ENCODE measurements at regions not wholly inside any gene's neighbourhood (a gene's known extent, or its start where the extent isn't known, plus 50 kb on each side); places are given as distances from the start of the nearest gene placed in this dataset.
"Not testable (repeated sequence)": the region's sequence is repeated elsewhere in the genome, so short reads cannot be mapped to it uniquely, and the experiment has no call there.

DNA sequence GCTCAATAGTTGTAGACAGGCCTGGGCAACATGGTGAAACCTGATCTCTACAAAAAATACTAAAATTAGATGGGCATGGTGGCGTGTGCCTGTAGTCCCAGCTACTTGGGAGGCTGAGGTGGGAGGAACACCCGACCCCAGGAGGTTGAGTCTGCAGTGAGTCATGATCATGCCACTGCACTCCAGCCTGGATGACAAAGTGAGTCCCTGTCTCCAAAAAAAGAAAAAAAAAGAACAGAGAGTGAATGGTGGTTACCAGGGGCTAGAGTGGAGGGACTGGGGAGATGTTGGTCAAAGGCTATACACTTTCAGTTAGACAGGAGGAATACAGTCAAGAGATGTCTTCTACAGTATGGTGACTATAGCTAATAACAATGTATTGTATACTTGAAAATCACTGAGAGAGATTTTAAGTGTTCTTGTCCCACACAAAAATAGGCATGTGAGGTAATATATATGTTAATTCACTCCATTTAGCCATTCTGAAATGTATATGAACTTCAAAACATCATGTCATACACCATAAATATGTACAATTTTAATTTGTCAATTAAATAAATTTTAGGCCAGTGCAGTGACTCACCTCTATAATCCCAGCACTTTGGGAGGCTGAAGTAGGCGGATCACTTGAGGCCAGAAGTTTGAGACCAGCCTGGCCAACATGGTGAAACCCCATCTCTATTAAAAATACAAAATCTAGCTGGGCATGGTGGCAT, 148.6 kb downstream of the CRLF3 start:
- TF ChIP-seq, protein P1, sequence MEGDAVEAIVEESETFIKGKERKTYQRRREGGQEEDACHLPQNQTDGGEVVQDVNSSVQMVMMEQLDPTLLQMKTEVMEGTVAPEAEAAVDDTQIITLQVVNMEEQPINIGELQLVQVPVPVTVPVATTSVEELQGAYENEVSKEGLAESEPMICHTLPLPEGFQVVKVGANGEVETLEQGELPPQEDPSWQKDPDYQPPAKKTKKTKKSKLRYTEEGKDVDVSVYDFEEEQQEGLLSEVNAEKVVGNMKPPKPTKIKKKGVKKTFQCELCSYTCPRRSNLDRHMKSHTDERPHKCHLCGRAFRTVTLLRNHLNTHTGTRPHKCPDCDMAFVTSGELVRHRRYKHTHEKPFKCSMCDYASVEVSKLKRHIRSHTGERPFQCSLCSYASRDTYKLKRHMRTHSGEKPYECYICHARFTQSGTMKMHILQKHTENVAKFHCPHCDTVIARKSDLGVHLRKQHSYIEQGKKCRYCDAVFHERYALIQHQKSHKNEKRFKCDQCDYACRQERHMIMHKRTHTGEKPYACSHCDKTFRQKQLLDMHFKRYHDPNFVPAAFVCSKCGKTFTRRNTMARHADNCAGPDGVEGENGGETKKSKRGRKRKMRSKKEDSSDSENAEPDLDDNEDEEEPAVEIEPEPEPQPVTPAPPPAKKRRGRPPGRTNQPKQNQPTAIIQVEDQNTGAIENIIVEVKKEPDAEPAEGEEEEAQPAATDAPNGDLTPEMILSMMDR (IDR thresholded peaks at IDR 0.05): not testable (repeated sequence)
- not testable (repeated sequence) for TF ChIP-seq POLR2A (IDR thresholded peaks at IDR 0.05)
